ENCODE measurements at regions not wholly inside any gene's neighbourhood (a gene's known extent, or its start where the extent isn't known, plus 50 kb on each side); places are given as distances from the start of the nearest gene placed in this dataset.

DNA sequence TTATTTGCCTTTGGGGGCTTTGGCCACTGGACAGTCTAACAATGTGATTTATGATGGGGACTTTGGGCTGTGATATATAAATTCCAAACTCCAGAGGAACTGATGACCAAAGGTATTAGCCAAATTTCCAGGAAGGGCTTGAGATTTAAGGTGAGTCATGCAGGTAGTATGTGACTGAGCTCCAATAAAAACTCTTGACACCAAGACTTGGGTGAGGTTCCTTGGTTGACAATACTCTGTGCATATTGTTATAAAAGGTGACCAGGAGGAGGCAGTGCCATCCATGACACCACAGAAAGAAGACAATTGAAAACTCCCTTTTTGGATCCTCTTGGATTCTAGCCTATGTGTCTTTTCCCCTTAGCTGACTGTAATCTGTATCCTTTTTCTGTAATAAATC lies 392.7 kb upstream of the LRRC7 start:
- no peaks in the 10 kb centered on the region for H3K4me1 Mint-ChIP-seq
- DNase-seq (no peak), ATAC-seq (no peak)
- no peak overlapping the region for H3K4me3 Mint-ChIP-seq
- H3K27me3 Mint-ChIP-seq: no peaks in the 10 kb centered on the region
- H3K9me3 Mint-ChIP-seq: peaks cover 4 to 25% of the 10 kb centered on the region in 2 donors
- no peak overlapping the region for H3K27ac Mint-ChIP-seq

DNA sequence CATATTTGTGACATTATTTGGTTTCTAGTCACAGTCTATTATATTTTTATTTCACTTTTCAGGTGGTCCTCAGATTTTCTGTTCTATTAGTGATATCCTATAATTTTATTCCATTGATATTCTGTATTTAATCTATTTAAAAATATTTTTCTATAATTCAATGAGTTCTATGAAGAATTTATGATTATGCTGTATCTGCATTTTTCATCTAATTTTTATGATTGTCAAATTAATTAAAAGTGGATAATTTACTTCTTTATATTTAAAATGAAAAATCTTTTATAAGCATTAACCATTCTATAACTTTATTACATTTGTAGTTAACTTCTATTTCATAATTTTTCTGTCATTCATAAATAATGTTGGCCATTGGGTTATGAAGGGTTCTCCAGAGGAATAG lies 387.4 kb upstream of the LRRC7 start:
- DNase-seq: no peak
- ATAC-seq: no peak
- H3K4me1 Mint-ChIP-seq: no peaks in the 10 kb centered on the region
- no peaks in the 10 kb centered on the region for H3K27me3 Mint-ChIP-seq
- no peak overlapping the region for H3K4me3 Mint-ChIP-seq
- H3K27ac Mint-ChIP-seq: no peak overlapping the region
- no peaks in the 10 kb centered on the region for H3K9me3 Mint-ChIP-seq

DNA sequence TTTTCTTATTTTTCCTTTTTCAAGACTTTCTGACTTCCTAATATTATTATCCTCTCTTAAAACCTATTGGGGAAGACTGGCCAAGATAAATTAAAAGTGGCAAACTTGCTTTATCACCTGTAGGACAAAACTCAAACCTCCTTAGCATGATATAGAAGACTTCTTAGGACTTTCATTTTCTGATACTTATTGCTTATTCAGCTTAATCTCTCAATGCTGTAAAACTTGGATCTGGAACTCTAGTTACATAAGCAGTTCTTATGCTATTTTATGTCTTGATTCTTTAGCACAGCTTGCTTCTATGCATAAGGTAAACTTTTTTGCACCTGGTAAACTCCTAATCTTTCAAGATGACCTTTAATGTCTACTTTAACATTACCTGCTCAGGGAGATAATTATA lies 382.3 kb upstream of the LRRC7 start:
- DNase-seq: no peak
- Mint-ChIP-seq H3K9me3 (peaks cover 0 to 8% of the 10 kb centered on the region in 2 donors), H3K4me1 (no peaks in the 10 kb centered on the region), H3K4me3 (no peak overlapping the region), H3K27ac (no peak overlapping the region), H3K27me3 (no peaks in the 10 kb centered on the region)
- no peak for ATAC-seq

DNA sequence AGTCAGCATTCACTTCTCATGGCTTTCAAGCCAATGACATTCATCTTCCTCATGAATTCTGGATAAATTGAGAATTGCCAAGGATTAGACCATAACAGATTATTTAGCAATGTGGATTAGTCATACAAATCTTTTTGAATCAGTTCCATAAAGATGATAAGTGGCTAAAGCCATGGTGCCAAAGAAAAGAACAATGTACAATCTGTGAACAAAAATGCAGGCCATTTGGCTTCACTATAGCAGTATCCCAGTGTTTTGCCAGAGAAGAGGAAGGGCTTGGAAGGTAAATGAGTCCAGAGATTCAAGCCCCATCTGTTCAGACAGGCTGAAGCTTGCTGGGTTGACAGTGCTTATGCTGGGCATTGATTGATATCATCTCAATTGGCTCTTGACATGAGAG lies 376.4 kb upstream of the LRRC7 start:
- Mint-ChIP-seq H3K27me3 (no peaks in the 10 kb centered on the region), H3K9me3 (peaks cover 0 to 19% of the 10 kb centered on the region in 2 donors), H3K4me3 (no peak overlapping the region), H3K27ac (no peak overlapping the region), H3K4me1 (no peaks in the 10 kb centered on the region)
- DNase-seq (no peak), ATAC-seq (no peak)

DNA sequence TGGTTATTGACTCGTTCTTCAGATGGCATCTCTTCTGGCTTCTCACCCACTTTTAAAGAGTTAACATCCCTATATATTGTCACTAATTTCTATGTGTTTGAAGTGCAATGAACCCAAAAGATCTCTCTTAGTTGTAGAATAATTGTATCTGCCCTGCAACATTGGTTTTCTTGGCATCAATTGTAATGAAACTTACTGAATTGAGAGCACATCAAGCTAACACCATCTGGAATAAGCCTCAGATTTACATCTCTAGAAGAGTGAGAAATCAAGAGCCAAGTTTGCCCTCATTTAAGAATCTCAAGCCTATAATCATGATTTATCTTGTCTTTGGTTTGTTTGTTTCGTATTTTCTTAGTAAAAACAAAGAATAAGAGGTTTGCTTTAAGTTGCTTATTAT lies 372.6 kb upstream of the LRRC7 start:
- peaks cover 0 to 11% of the 10 kb centered on the region in 2 donors for H3K9me3 Mint-ChIP-seq
- DNase-seq (no peak), ATAC-seq (no peak)
- no peak overlapping the region for H3K27ac Mint-ChIP-seq
- no peaks in the 10 kb centered on the region for H3K4me1 Mint-ChIP-seq
- no peak overlapping the region for H3K4me3 Mint-ChIP-seq
- no peaks in the 10 kb centered on the region for H3K27me3 Mint-ChIP-seq

DNA sequence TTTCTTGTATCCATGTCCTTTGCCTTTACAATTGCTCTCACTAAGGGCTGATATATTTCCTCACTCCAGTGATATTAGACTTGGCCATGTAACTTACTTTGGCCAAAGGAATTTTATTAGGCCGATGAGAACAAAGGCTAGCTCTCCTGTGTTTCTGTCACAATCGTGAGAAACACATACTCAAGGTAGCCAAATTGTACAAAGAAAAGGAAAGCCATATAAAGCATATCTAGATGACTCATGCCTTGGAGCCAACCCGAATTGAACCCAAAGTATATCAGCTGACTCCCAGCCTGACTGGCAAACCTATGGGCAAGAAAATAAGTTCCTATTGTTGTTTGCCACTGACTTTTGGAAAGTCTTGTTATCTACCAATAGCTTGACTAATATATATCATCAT lies 371.7 kb upstream of the LRRC7 start:
- H3K9me3 Mint-ChIP-seq: peaks cover 7 to 15% of the 10 kb centered on the region in 2 donors
- no peaks in the 10 kb centered on the region for H3K4me1 Mint-ChIP-seq
- DNase-seq: no peak
- no peaks in the 10 kb centered on the region for H3K27me3 Mint-ChIP-seq
- H3K4me3 Mint-ChIP-seq: no peak overlapping the region
- ATAC-seq: no peak
- no peak overlapping the region for H3K27ac Mint-ChIP-seq

DNA sequence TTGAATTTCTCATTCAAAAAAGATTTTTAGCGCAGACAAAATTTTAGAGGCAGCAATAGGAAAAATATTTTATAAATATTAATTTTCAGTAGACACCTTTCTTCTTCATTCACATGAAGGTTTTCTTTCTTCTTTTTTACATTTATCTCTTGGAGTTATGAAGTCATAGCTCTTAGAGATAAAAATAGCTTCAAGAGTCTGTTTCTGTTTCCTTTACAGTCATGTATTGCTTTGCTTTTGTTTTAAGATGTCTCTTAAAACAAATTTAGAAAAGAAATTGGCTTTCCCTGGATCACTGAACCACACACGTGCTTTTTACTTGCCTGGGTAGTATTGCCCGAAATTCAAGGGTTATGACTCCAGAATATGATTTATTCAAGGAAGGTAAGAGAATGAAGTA lies 369.9 kb upstream of the LRRC7 start:
- Mint-ChIP-seq H3K4me1 (no peaks in the 10 kb centered on the region), H3K4me3 (no peak overlapping the region), H3K9me3 (peaks cover 12 to 16% of the 10 kb centered on the region in 2 donors), H3K27me3 (no peaks in the 10 kb centered on the region), H3K27ac (no peak overlapping the region)
- ATAC-seq (no peak), DNase-seq (no peak)

DNA sequence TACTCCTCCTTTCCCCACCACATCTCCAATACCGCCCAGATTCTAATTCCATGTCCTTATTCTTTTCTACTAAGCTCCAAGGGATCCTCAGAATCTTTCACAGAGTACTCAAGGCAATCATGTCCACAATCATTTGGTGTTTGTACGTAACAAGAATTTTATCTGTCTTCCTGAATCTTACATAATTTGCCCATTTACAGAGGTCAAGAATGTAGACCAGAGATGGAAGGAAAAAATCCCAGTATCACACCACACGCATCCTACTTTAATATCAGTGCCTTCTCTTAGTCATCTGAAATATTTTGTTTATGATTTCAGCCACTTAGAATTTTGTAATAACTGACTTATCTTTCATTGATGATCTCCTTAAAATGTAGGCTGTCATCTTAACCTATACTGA lies 366.0 kb upstream of the LRRC7 start:
- no peak overlapping the region for H3K4me3 Mint-ChIP-seq
- H3K27me3 Mint-ChIP-seq: no peaks in the 10 kb centered on the region
- H3K9me3 Mint-ChIP-seq: peaks cover 11 to 27% of the 10 kb centered on the region in 2 donors
- DNase-seq (no peak), ATAC-seq (no peak)
- H3K4me1 Mint-ChIP-seq: no peaks in the 10 kb centered on the region
- H3K27ac Mint-ChIP-seq: no peak overlapping the region

DNA sequence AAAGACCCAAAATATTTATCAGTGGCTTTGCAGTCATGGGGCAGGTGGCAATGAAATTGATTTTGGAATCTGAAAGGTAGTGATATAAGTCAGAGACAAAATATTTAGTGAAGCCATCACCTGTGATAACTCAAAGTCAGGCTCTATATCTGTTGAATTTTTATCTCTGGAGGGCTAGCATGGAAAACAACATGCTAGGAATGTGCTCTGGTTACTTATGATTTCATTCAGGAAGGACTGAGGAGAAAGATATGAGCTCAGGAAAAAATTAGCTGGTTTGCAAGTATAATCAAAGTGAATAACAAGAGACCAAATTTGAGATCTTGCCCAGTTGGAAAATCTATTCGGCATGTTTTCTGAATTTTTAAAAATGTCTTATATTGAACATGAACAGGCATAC lies 364.6 kb upstream of the LRRC7 start:
- Mint-ChIP-seq H3K27me3 (no peaks in the 10 kb centered on the region), H3K9me3 (peaks cover 11 to 27% of the 10 kb centered on the region in 2 donors), H3K27ac (no peak overlapping the region), H3K4me3 (no peak overlapping the region), H3K4me1 (no peaks in the 10 kb centered on the region)
- ATAC-seq (no peak), DNase-seq (no peak)

DNA sequence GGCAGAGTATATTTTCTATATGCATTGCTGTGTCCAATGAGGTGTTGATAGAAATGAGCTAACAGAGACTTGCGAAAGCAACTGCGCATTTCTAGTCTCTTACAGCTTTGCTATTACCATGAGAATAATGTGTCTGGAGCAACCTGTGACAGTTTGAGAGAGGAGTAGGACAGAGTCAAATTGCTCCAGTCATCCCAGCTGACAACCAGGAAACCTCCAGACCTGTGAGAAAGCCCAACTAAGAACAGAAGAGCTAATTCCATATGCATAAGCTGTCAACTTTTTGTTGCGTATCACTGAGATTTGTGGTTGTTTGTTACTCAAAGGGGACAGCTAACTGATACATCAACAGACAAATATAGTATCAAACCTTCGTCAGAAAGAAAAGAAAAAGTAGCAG lies 354.1 kb upstream of the LRRC7 start:
- ATAC-seq (no peak), DNase-seq (no peak)
- H3K27me3 Mint-ChIP-seq: no peaks in the 10 kb centered on the region
- no peak overlapping the region for H3K4me3 Mint-ChIP-seq
- peaks cover 0 to 8% of the 10 kb centered on the region in 2 donors for H3K9me3 Mint-ChIP-seq
- H3K27ac Mint-ChIP-seq: no peak overlapping the region
- no peaks in the 10 kb centered on the region for H3K4me1 Mint-ChIP-seq

DNA sequence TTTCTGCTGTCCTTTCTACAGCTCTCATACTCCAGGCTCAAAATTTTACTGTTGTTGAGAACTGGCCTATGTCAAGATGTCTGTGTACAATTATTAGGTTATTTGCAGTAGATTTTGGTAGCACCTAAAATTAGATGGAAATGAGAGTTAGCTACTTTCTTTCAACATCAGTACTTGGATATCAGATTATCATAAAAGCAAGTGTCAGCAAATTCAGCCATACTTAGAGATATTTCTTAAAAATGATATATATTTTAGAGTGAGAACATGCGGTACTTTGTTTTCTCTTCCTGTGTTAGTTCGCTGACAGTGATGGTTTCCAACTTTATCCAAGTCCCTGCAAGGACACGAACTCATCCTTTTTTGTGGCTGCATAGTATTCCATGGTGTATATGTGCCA lies 351.8 kb upstream of the LRRC7 start:
- ATAC-seq: no peak
- Mint-ChIP-seq H3K27me3 (no peaks in the 10 kb centered on the region), H3K9me3 (peaks cover 0 to 8% of the 10 kb centered on the region in 2 donors), H3K4me3 (no peak overlapping the region), H3K4me1 (no peaks in the 10 kb centered on the region), H3K27ac (no peak overlapping the region)
- no peak for DNase-seq

DNA sequence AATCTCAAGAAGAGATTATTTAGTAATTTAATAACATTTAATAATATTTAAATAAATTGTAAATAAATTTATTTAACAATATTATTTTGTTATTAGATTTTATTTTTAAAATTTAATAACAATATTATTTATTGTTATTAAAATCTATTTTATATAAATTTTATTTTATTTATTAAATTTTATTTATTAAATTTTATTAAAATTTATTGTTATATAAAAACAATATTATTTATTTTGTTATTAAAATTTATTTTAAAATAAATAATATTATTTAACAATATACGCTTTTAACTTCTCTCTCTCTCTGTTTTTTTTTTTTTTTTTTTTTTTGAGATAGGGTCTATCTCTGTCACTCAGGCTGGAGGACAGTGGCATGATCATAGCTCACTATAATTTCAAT lies 347.1 kb upstream of the LRRC7 start:
- Mint-ChIP-seq H3K4me3 (no peak overlapping the region), H3K27me3 (no peaks in the 10 kb centered on the region), H3K27ac (no peak overlapping the region), H3K4me1 (no peaks in the 10 kb centered on the region), H3K9me3 (no peaks in the 10 kb centered on the region)
- DNase-seq (no peak), ATAC-seq (no peak)

DNA sequence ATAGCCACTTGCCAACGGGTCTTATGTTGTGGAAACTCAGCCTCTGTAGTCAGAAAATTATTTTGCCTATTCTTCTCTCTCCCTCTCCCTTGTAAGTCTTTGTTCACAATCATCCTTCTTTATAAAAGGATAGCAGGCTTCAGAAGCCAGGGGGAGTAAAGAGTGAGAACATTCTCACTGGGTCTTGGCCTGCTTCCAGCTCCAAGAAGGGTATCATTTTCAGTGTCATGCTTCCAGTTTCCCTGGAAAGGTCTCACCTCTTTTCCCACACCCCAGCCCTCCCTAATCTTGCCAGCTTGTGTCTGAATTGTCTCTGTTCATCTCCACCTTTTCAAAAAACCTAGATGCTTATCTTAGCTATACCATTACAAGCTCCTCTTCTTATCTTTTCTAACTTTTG lies 346.2 kb upstream of the LRRC7 start:
- Mint-ChIP-seq H3K9me3 (no peaks in the 10 kb centered on the region), H3K4me1 (no peaks in the 10 kb centered on the region), H3K4me3 (no peak overlapping the region), H3K27ac (no peak overlapping the region), H3K27me3 (no peaks in the 10 kb centered on the region)
- no peak for ATAC-seq
- no peak for DNase-seq

DNA sequence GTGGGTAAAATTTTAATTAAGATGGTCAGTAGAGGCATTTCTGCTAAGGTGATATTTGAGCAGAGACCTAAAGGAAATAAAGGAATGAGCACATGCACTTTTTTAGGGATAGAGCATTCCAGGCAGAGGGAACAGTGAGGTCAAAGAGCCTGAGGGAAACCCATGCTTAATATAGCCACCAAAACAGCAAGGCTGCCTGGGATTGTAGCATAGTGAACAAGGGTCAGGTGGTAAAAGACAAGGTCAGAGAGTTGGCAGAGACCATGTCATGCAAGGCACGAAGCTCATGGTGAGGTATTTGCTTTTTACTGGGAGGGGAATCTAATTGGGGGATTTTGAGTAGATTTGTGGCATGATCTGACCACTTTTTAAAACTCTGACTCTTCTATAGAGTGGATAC lies 344.6 kb upstream of the LRRC7 start:
- H3K4me3 Mint-ChIP-seq: no peak overlapping the region
- H3K9me3 Mint-ChIP-seq: no peaks in the 10 kb centered on the region
- ATAC-seq (no peak), DNase-seq (no peak)
- no peak overlapping the region for H3K27ac Mint-ChIP-seq
- H3K4me1 Mint-ChIP-seq: no peaks in the 10 kb centered on the region
- no peaks in the 10 kb centered on the region for H3K27me3 Mint-ChIP-seq

DNA sequence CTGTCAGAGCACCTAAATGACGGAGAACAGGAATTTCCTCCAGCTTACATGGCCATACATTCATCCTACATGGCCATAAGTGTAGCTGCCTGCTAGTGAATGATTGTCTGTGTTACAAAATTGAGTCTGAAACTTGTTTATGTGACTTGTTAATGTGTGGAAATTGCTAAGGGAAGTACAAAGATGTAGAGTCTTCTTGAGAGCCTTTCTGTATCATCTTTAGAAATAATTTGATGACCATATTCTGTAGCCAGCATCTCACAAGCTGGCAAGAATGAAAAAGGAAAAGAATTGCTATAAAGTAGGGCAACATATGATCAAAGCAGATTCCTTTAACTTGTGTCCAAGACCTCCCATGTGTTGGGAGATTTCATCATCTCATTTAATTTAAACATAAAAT lies 339.2 kb upstream of the LRRC7 start:
- Mint-ChIP-seq H3K4me3 (no peak overlapping the region), H3K4me1 (no peaks in the 10 kb centered on the region), H3K27me3 (no peaks in the 10 kb centered on the region), H3K27ac (no peak overlapping the region), H3K9me3 (no peaks in the 10 kb centered on the region)
- no peak for DNase-seq
- ATAC-seq: no peak

DNA sequence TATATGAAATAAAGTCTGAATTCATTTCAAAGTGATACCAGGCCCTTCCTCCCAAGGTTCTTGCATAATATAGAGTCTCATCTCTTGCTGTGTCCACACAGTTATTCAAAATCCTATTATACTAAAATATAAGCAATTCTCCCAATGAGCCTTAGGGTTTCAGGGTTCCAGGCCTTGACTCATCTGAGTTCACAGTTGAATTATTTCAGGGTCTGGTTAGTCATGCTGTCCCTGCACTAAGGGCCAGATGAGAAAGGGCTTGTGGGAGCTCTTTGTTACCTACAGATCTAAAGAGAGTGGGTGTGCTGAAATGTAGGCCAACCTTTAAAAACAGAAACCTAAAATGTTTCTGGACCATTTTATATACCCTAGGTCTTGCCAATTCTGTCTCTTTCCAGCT lies 337.5 kb upstream of the LRRC7 start:
- Mint-ChIP-seq H3K27ac (no peak overlapping the region), H3K4me3 (no peak overlapping the region), H3K27me3 (no peaks in the 10 kb centered on the region), H3K9me3 (no peaks in the 10 kb centered on the region), H3K4me1 (no peaks in the 10 kb centered on the region)
- ATAC-seq: no peak
- no peak for DNase-seq

DNA sequence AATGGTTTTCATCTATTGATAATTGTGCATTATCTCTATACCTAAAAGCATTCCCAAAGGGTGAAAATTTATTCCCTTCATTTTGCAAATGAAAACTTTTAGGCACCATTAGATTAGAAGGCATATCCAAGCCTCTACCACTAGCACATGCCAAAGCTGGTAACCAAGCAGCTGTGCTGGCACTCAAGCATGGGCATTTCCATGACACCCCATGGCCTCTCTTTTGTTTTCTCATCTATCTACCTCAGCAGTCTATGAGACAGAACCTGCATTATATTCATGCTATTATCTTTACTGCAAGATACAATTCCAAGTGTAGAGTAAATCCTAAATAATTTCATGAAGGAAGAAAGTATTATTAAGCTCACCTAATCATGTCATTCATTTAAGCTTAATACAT lies 334.3 kb upstream of the LRRC7 start:
- DNase-seq (no peak), ATAC-seq (no peak)
- no peaks in the 10 kb centered on the region for H3K9me3 Mint-ChIP-seq

DNA sequence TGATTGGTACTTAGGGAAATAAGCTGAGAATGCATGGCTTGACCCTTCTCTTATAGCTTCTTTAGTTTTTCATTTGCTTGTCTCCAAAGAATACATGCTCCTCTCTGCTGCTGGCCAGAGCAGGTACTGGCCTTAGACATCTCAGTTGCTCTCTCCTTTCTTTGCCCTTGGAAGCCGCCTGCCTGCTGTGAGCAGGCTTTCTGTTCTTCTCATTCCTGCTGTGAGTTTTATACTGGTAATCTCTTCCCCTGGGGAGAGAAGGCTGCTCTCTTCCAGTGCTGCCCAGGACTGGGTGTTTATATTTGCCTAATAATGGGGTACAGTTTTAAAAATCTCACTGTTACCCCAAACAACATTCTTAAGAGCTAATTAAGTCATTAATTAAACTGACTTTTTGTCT lies 323.5 kb upstream of the LRRC7 start:
- H3K9me3 Mint-ChIP-seq: peaks cover 0 to 5% of the 10 kb centered on the region in 2 donors
- ATAC-seq: no peak
- DNase-seq: no peak
- no peaks in the 10 kb centered on the region for H3K27me3 Mint-ChIP-seq
- H3K27ac Mint-ChIP-seq: no peak overlapping the region
- no peak overlapping the region for H3K4me3 Mint-ChIP-seq
- no peaks in the 10 kb centered on the region for H3K4me1 Mint-ChIP-seq

More for the DNA sequence above, 334.3 kb upstream of the LRRC7 start:
- no peak overlapping the region for H3K4me3 Mint-ChIP-seq
- H3K4me1 Mint-ChIP-seq: no peaks in the 10 kb centered on the region
- H3K27ac Mint-ChIP-seq: no peak overlapping the region
- no peaks in the 10 kb centered on the region for H3K27me3 Mint-ChIP-seq
